Endothelial cell of umbilical vein (primary cell): ENCODE measurements at regions not wholly inside any gene's neighbourhood (a gene's known extent, or its start where the extent isn't known, plus 50 kb on each side); places are given as distances from the start of the nearest gene placed in this dataset.

Source experiments
- BruUV-seq: library from RNA; stranded (reverse); fragments of 400-500 nt; replicated peaks from 2 replicates; lab custom pipeline; 2021; lab: Mats Ljungman, UMichigan
- CTCF ChIA-PET: fragments of 300-600, 350-600 bp; sonication (Branson Sonifier 250); formaldehyde crosslinking; loops from one replicate; lab custom pipeline; 2021; ENCODE audit warnings: antibody characterized with exemption, inconsistent platforms; lab: Charles Lee
- POLR2A ChIA-PET: fragments of 300-600, 350-600 bp; sonication (Branson Sonifier 250); formaldehyde crosslinking; loops from one replicate; lab custom pipeline; 2021; ENCODE audit warnings: antibody characterized with exemption, inconsistent platforms; lab: Charles Lee
- DNase-seq: peaks from one replicate; pipeline ENCODE4 v3.0.0-alpha.2; 2011; ENCODE audit warnings: low read depth, low spot score
- FAIRE-seq: peaks from 2 replicates; lab custom pipeline; 2011; peaks lifted over from hg19 to GRCh38; lab: Jason Lieb, UNC
- H2AFZ ChIP-seq: 2 replicates; pipeline ENCODE4 v1.6.0; 2012; ENCODE audit warnings: low read depth, low read length, control low read depth, inconsistent platforms
- H3K27ac ChIP-seq: 2 replicates; pipeline ENCODE4 v1.5.1; 2011; ENCODE audit warnings: low read depth, mild to moderate bottlenecking, control low read depth, low read length, moderate library complexity; ENCODE audit not compliant: insufficient read depth
- H3K27me3 ChIP-seq, 2 experiments: 2 replicates each; pipeline versions ENCODE4 v1.6.0 to v1.6.1; 2011; ENCODE audit warnings: low read length in 2 of 2, mixed read lengths in 1 of 2; ENCODE audit not compliant: control insufficient read depth in 2 of 2, insufficient read depth in 2 of 2
- H3K36me3 ChIP-seq, 2 experiments: 2 replicates in 1 of 2; 3 replicates in 1 of 2; pipeline ENCODE4 v1.5.1; 2011; ENCODE audit warnings: low read length in 2 of 2, mild to moderate bottlenecking in 1 of 2, moderate library complexity in 1 of 2; ENCODE audit not compliant: control insufficient read depth in 2 of 2, insufficient read depth in 2 of 2; ENCODE audit errors: extremely low read depth in 1 of 2
- H3K4me1 ChIP-seq: 3 replicates; pipeline ENCODE4 v1.5.1; 2011; ENCODE audit warnings: mild to moderate bottlenecking, low read length; ENCODE audit not compliant: control insufficient read depth, insufficient read depth; ENCODE audit errors: extremely low read depth
- H3K4me2 ChIP-seq: 2 replicates; pipeline ENCODE4 v1.6.1; 2011; ENCODE audit warnings: low read length, control low read depth, mixed read lengths; ENCODE audit not compliant: insufficient read depth
- H3K4me3 ChIP-seq, 3 experiments: fragments of 200-600 bp in 1 of 3; sonication (generic), shearing (Covaris generic) in 1 of 3; replicated peaks in 1 of 3; 2 replicates each; pipeline ENCODE4 v1.5.1; 2011 to 2016; ENCODE audit warnings: control low read depth in 3 of 3, low read length in 3 of 3, mild to moderate bottlenecking in 2 of 3, inconsistent platforms in 1 of 3, low read depth in 1 of 3, moderate library complexity in 1 of 3; ENCODE audit not compliant: insufficient read depth in 1 of 3
- H3K79me2 ChIP-seq: 2 replicates; pipeline ENCODE4 v1.6.0; 2012; ENCODE audit warnings: low read length, inconsistent platforms; ENCODE audit not compliant: control insufficient read depth, insufficient read depth
- H3K9ac ChIP-seq: replicated peaks from 2 replicates; pipeline ENCODE3; 2011; ENCODE audit warnings: low read length, control low read depth; ENCODE audit not compliant: insufficient read depth; ENCODE audit errors: extremely low read depth
- H3K9me1 ChIP-seq: replicated peaks from 3 replicates; pipeline ENCODE4 v1.6.0; 2011; ENCODE audit warnings: mild to moderate bottlenecking, low read length; ENCODE audit not compliant: control insufficient read depth, insufficient read depth; ENCODE audit errors: extremely low read depth
- H3K9me3 ChIP-seq: replicated peaks from 2 replicates; pipeline ENCODE4 v1.5.1; 2012; ENCODE audit warnings: low read length, inconsistent platforms; ENCODE audit not compliant: control insufficient read depth, insufficient read depth
- H4K20me1 ChIP-seq: replicated peaks from 2 replicates; pipeline ENCODE3; 2011; ENCODE audit warnings: mild to moderate bottlenecking, low read length; ENCODE audit not compliant: control insufficient read depth, insufficient read depth; ENCODE audit errors: extremely low read depth
- CTCF ChIP-seq, 2 donors: IDR thresholded peaks; 1 replicate in 1 of 2; 2 replicates in 1 of 2; pipeline ENCODE4 v1.5.1; 2011; ENCODE audit warnings: low read length in 2 of 2, mild to moderate bottlenecking in 2 of 2, moderate library complexity in 2 of 2, control low read depth in 1 of 2, inconsistent platforms in 1 of 2, low read depth in 1 of 2; ENCODE audit not compliant: insufficient read depth in 1 of 2; ENCODE audit errors: extremely low read depth in 1 of 2
- EZH2 ChIP-seq: IDR thresholded peaks from 2 replicates; pipeline ENCODE4 v1.6.1; 2012; ENCODE audit warnings: borderline replicate concordance, low read depth, mild to moderate bottlenecking, moderate library complexity, low read length, inconsistent platforms; ENCODE audit not compliant: severe bottlenecking
- FOS ChIP-seq: IDR thresholded peaks from 2 replicates; pipeline ENCODE4 v1.6.1; 2011; ENCODE audit warnings: mild to moderate bottlenecking, low read length, moderate library complexity, borderline replicate concordance; ENCODE audit not compliant: insufficient read depth
- GATA2 ChIP-seq: IDR thresholded peaks from 2 replicates; pipeline ENCODE4 v1.7.0; 2011; ENCODE audit warnings: low read depth, mild to moderate bottlenecking, moderate library complexity, mixed read lengths, low read length; ENCODE audit not compliant: insufficient read length, insufficient read depth
- JUN ChIP-seq: IDR thresholded peaks from 2 replicates; pipeline ENCODE4 v1.6.1; 2011; ENCODE audit warnings: borderline replicate concordance, low read depth; ENCODE audit not compliant: insufficient read length, insufficient read depth
- MAX ChIP-seq: IDR thresholded peaks from 2 replicates; pipeline ENCODE4 v1.6.1; 2011; ENCODE audit not compliant: insufficient read depth, insufficient read length
- MYC ChIP-seq: IDR thresholded peaks from one replicate; pipeline ENCODE4 v1.6.1; 2011; ENCODE audit warnings: mild to moderate bottlenecking, low read depth, low read length
- POLR2A ChIP-seq: IDR thresholded peaks from 2 replicates; pipeline ENCODE4 v1.6.1; 2012; ENCODE audit warnings: low read depth, mild to moderate bottlenecking, control low read depth, low read length
- POLR2AphosphoS5 ChIP-seq: IDR thresholded peaks from 2 replicates; pipeline ENCODE4 v1.6.1; 2012; ENCODE audit warnings: low read depth, mild to moderate bottlenecking, control low read depth, low read length, moderate library complexity; ENCODE audit not compliant: insufficient read depth
- dilution Hi-C: fragments of 300-500 bp; cut with MboI; formaldehyde crosslinking; loops from one replicate; pipeline ENCODE4 v1.15.0; 2019; ENCODE audit warnings: low sequenced_read_pairs; ENCODE audit not compliant: extremely low pct_ligation_motif_present
- intact Hi-C: fragments of 100-400 bp; cut with micrococcal nuclease; formaldehyde crosslinking; loops from one replicate; pipeline ENCODE4 v1.10.0; 2022

- dilution Hi-C loops (no loop called here), intact Hi-C loops (no loop called here)
- FAIRE-seq (no peak), DNase-seq (no peak)
- POLR2A ChIA-PET, result no interaction called here
- no TSS peak for BruUV-seq
- Histone ChIP-seq H3K36me3 (no peaks in the 10 kb centered on the region), H3K4me2 (no peak overlapping the region), H3K79me2 (no peaks in the 10 kb centered on the region), H3K9me3 (no peaks in the 10 kb centered on the region), H2AFZ (no peak overlapping the region), H3K4me3 (no peak overlapping the region), H3K27me3 (no peaks in the 10 kb centered on the region), H3K9me1 (no peaks in the 10 kb centered on the region), H3K27ac (no peak overlapping the region), H4K20me1 (no peaks in the 10 kb centered on the region), H3K4me1 (peaks cover 25% of the 10 kb centered on the region), H3K9ac (no peak overlapping the region)
- TF ChIP-seq POLR2AphosphoS5, result no peak
- TF ChIP-seq FOS, result no peak
- TF ChIP-seq JUN, result no peak
- TF ChIP-seq CTCF (IDR thresholded peaks at IDR 0.05; ENCODE audit: extremely low read depth in 1 of 2, insufficient read depth in 1 of 2, low read depth in 1 of 2, low read length in 2 of 2), result no peak
- TF ChIP-seq POLR2A, result no peak
- TF ChIP-seq MAX, result no peak
- TF ChIP-seq MYC, result no peak
- no peak for TF ChIP-seq GATA2
- TF ChIP-seq EZH2, result no peak
- CTCF ChIA-PET, result no interaction called here
Measured at GRCh38 chr4:28358606-28359005, 1498.0 kb downstream of the STIM2 start.
